HG03135 (cell line): ENCODE measurements at regions not wholly inside any gene's neighbourhood (a gene's known extent, or its start where the extent isn't known, plus 50 kb on each side); places are given as distances from the start of the nearest gene placed in this dataset.

Experiments
- ATAC-seq: cut with Tn5 transposase; IDR thresholded peaks from one replicate; pipeline ENCODE4 v1.9.1; 2021; ENCODE audit warnings: mild to moderate bottlenecking, moderate library complexity; ENCODE audit not compliant: unreplicated experiment

GRCh38 chr12:24608637-24609285, 340.1 kb downstream of the BCAT1 start:
- no peak for ATAC-seq

- ATAC-seq = no peak
These were observed 340.8 kb downstream of the BCAT1 start for GRCh38 chr12:24608108-24608507.

GRCh38 chr12:24605916-24606315, 343.0 kb downstream of the BCAT1 start:
- ATAC-seq = no peak

- no peak for ATAC-seq
These were observed 343.4 kb downstream of the BCAT1 start for GRCh38 chr12:24605466-24605865.

GRCh38 chr12:24603371-24603770, 345.5 kb downstream of the BCAT1 start:
- ATAC-seq = no peak

GRCh38 chr12:24600996-24601395, 347.9 kb downstream of the BCAT1 start:
- ATAC-seq = no peak

- ATAC-seq = no peak
These were observed 348.4 kb downstream of the BCAT1 start for GRCh38 chr12:24600551-24600950.

GRCh38 chr12:24599736-24600135, 349.2 kb downstream of the BCAT1 start:
- no peak for ATAC-seq

- no peak for ATAC-seq
These were observed 351.3 kb downstream of the BCAT1 start for GRCh38 chr12:24597580-24597979.

- ATAC-seq = no peak
These were observed 352.0 kb downstream of the BCAT1 start for GRCh38 chr12:24596768-24597388.

- ATAC-seq = no peak
These were observed 353.2 kb downstream of the BCAT1 start for GRCh38 chr12:24595652-24596235.

- ATAC-seq = no peak
These were observed 357.0 kb downstream of the BCAT1 start for GRCh38 chr12:24591715-24592440.

- no peak for ATAC-seq
These were observed 357.7 kb downstream of the BCAT1 start for GRCh38 chr12:24591079-24591626.

GRCh38 chr12:24586293-24586692, 362.6 kb downstream of the BCAT1 start:
- ATAC-seq = no peak

- ATAC-seq = no peak
These were observed 364.7 kb downstream of the BCAT1 start for GRCh38 chr12:24584032-24584675.

GRCh38 chr12:24582954-24583601, 365.8 kb downstream of the BCAT1 start:
- no peak for ATAC-seq

- ATAC-seq = no peak
These were observed 374.4 kb downstream of the BCAT1 start for GRCh38 chr12:24574538-24574937.

- no peak for ATAC-seq
These were observed 375.3 kb downstream of the BCAT1 start for GRCh38 chr12:24573621-24574020.

GRCh38 chr12:24565300-24565699, 383.6 kb downstream of the BCAT1 start:
- ATAC-seq = no peak

- ATAC-seq = no peak
These were observed 386.0 kb downstream of the BCAT1 start for GRCh38 chr12:24562771-24563431.
